NCI-H2081 (cell line): ENCODE measurements at regions not wholly inside any gene's neighbourhood (a gene's known extent, or its start where the extent isn't known, plus 50 kb on each side); places are given as distances from the start of the nearest gene placed in this dataset.
"Not testable (repeated sequence)": the region's sequence is repeated elsewhere in the genome, so short reads cannot be mapped to it uniquely, and the experiment has no call there.

Source experiments
- DNase-seq, 2 experiments: peaks; one replicate each; lab custom pipeline; 2025; lab: John Stamatoyannopoulos, UW

GRCh38 chr1:199616947-199617346 is 410.6 kb upstream of the NR5A2 start:
- peak in 1 of 2 experiments; percentile 45 for DNase-seq

DNA sequence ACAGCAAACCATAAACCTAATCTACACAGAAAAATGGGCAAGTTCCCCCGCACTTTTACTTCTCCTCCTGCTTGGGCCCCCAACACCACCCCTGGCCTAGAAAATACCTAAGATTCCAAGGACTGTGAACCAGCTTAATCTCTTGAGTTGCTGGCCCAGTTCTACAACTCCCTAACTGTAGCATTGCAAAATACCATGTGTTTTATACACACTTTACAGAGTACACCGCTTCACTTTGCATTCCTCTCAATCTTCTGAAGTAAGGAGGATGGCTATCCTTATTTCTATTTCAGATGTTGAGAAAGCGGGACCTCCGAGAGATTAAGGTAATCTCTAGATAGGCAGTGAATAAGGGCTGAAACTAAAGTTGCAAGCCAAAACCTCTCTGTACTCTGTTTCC is 408.3 kb upstream of the NR5A2 start:
- no peak for DNase-seq

GRCh38 chr1:199626228-199626627 is 401.3 kb upstream of the NR5A2 start:
- DNase-seq: not testable (repeated sequence)

DNA sequence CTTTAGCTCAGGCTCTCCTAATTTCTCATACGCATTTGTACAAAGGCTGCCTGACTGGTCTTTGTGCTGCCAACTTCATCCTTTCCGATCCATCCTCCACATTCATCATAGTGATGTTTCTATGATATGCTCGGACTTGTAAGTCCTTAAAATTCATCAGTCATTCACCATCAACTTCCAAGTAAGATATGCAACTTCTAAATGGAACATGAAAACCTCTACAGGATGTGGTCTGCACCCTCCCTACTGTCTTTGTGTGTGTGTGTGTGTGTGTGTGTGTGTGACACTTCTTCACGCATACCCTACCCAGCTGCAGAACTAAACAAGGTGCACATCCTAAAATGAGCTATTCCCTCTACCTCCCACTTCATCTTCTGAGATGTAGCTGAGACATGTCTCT is 397.9 kb upstream of the NR5A2 start:
- DNase-seq: no peak

- DNase-seq: no peak
These were observed 388.1 kb upstream of the NR5A2 start for GRCh38 chr1:199639453-199639852.

DNA sequence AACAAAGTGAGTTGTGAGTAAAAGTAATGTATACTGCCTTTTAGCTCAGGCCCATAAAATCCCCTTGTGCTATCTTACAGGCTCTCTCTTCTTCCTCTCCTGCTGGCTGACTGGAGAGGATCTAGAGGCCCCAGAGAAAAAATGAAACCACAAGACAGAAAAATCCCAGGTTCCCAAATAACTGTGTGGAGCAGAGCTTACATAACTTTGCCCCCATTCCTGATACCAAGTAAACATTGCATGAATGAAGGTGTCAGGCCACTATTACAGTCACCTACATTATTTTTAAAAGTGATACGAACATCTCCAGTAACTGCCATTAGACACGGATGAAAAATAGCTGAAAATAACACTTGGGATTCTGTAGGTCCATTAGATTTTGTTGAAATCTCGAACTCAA is 386.0 kb upstream of the NR5A2 start:
- DNase-seq: no peak

DNA sequence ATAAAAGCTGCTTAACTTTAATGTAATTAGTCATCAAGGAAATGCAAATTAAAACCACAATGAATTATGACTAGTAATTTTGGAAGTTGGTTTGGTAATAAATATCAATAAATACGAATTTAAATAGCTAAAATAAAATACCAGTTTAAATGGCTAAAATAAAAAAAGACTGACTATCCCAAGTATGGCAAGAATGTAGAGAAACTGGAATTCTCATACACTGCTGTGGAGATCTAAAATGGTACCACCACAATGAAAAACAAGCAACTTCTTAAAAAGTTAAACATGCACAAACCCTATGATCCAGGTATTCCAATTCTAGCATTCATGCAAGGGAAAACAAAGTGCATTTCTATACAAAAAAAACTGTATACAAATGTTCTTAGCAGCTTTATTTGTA is 382.6 kb upstream of the NR5A2 start:
- DNase-seq: no peak

DNA sequence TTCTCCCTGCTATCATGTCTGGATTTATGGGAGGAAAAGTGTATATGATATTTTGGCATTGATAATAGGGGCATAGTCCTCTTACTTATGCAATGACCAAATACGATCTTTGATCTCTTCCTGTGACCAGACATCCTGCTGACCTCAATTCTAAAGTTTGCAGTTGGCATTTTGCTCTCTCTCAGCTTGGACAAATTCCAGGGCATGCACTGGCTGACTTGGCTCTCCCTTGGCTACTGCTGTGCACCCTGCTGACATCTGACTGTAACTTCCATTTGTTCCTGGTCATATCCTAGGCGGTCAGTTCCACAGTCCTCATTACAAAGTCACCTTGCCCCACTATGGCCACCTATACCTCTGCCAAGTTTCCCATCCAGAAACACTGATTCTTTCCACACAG is 380.7 kb upstream of the NR5A2 start:
- no peak for DNase-seq

GRCh38 chr1:199657449-199657848 is 370.1 kb upstream of the NR5A2 start:
- DNase-seq: no peak

DNA sequence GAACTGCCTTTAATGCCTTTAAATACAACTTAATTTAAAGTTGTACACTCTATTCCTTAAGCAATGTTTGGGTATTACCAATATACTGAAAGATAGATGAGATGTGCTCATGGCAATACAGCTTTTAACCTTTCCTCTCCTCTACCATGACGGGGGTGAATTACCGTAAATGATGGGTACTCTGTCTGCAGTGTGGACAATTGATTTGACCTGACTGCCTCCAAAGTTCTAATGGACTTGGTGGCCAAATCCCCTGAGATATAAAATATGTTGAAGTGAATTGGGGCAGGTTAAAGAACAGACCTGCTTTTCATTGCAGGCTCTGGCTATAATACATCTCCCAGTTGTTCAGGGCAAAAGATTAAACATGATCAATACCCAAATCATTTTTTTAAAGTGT is 367.4 kb upstream of the NR5A2 start:
- no peak for DNase-seq

DNA sequence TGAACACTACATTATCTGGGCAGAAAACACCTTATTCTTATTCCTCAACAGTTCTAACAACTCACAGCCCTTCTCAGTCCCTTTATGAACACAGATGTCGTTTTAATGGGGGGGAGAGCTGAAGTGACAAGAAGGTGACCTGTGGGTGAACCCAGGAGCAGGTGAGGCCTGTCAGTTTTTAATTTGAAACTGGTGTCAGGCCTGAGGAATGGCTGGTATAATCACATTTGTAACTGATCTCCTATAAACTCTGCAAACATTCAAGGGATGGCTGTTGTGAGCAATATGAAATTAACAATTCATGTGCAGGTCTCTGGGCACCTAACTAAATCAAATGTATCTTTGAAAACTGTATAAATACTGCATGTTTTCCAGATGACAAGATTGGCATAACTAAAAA is 362.1 kb upstream of the NR5A2 start:
- peak; percentile 26 to 61 for DNase-seq

- DNase-seq: no peak
These were observed 360.4 kb upstream of the NR5A2 start for GRCh38 chr1:199667089-199667488.

- no peak for DNase-seq
These were observed 357.6 kb upstream of the NR5A2 start for GRCh38 chr1:199669916-199670315.

GRCh38 chr1:199671684-199672083 is 355.8 kb upstream of the NR5A2 start:
- DNase-seq: no peak

- no peak for DNase-seq
These were observed 351.6 kb upstream of the NR5A2 start for GRCh38 chr1:199675937-199676336.

DNA sequence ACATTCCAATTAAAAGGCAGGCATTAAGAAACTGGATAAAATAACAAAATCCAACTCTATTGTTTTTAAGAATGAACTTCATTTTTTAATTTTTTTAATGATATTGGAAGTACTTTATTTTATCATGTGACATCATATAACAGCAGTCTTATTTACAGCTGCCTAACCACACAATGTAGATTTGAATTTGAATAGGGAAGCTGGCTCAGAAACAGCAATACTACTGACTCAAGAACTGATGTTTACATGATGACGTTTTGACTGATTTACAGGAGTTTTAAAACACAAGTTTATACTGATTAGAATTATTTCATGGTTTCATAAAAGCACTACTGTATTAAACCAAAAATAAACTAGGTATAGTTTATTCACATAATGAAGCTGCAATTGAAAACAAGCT is 348.7 kb upstream of the NR5A2 start:
- no peak for DNase-seq

- no peak for DNase-seq
These were observed 345.4 kb upstream of the NR5A2 start for GRCh38 chr1:199682081-199682480.

DNA sequence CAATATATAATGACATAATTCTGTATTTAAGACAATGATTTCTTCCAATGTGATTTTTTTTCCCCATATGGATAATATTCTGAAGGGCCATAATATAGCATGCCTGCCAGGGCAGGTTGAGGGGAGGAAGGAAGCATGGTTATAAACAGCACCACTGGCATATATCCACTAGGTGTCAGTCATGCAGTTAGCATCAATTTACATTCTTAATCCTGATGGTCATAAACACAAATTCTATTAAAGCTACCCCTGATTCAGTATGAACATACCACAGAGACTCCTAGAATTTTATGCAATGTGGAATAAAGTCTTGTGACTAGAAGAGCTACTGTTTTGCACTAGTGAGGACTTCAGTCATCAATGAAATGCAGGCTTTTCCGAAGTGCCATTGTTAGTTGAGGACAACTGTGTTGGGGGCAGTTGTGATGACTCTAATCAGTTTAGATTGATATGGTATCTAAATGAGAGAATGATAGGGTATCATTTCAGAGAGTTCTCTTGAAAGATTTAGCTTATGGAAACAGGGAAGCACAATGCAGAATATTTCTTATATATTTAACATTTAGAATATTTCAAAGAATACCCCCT is 342.7 kb upstream of the NR5A2 start:
- DNase-seq: peak; percentile 66 to 74

DNA sequence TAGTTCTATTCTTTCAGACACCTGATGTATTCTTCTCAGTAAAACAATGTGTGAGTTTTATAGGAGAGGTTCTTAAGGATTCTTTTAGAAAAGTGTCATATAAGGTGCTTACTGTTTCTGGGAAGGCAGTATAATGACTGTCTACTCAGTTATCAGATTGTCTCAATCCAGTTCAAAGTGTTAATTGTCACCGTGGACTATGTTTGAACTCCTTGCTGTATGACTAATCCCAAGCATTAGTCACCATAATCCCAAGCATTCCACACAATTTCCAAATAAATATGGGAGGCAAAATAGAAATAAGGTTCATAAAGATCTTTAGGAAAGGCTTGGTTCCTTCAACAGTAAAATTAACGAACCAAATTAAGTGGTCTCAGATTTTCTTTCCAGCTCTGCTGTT is 342.1 kb upstream of the NR5A2 start:
- DNase-seq: no peak

GRCh38 chr1:199687321-199687720 is 340.2 kb upstream of the NR5A2 start:
- no peak for DNase-seq

- DNase-seq: peak in 1 of 2 experiments; percentile 23
These were observed 339.3 kb upstream of the NR5A2 start for GRCh38 chr1:199688133-199688676.

GRCh38 chr1:199688774-199689173 is 338.7 kb upstream of the NR5A2 start:
- no peak for DNase-seq

DNA sequence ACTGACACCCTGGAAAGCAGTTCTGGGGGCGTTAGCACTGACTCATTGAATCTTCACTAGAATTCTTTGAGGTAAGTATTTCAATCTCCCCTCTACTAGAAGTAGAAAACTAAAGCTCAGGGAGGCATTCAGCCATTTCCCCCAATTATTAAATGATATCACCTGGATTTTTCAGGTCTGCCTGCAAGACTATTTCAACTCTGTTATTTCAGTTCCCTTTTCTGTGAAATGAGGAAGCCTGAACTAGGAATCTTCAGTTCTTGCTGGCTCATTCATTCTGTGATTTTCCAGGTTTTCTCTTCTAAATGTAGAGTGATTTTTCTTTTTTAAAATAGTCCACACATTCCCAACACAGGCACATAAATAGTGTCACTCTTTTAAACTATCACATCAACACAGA is 337.0 kb upstream of the NR5A2 start:
- no peak for DNase-seq

DNA sequence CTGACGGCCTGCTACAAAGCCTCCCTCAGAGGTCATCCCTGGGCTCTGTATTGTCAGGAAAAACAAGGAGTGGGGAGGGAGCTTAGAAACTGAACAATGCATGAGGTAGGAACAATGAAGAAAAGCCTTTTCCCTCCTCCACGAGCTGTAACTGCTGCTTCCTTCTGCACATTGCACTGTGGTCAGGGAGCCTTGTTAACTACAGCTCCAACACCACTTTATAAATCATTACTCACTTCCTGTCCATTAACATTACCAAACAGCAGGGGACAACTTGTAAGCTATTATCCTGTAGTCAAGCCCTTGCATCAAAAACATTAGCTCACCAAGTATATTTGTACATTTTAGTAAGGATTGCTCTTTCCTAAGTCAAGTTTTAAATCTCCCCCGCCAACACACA is 336.0 kb upstream of the NR5A2 start:
- DNase-seq: peak; percentile 46 to 79
